Neuronal stem cell (in vitro differentiated cells): ENCODE measurements at regions not wholly inside any gene's neighbourhood (a gene's known extent, or its start where the extent isn't known, plus 50 kb on each side); places are given as distances from the start of the nearest gene placed in this dataset.

Experiments used
- DNase-seq: peaks from one replicate; pipeline ENCODE4 v3.0.0-alpha.2; 2013; ENCODE audit warnings: low spot score
- H2AFZ ChIP-seq: one replicate; pipeline ENCODE4 v1.6.1; 2013; ENCODE audit warnings: mild to moderate bottlenecking, low read length, inconsistent platforms
- H2AK5ac ChIP-seq: 2 replicates; pipeline ENCODE4 v1.6.1; 2013; ENCODE audit warnings: low read depth, mild to moderate bottlenecking, inconsistent platforms, low read length, moderate library complexity, mixed read lengths
- H2BK120ac ChIP-seq: 2 replicates; pipeline ENCODE4 v1.6.1; 2013; ENCODE audit warnings: low read depth, mild to moderate bottlenecking, inconsistent platforms, low read length, moderate library complexity, mixed read lengths
- H2BK12ac ChIP-seq: one replicate; pipeline ENCODE4 v1.6.1; 2013; ENCODE audit warnings: low read length, inconsistent platforms
- H2BK15ac ChIP-seq: 2 replicates; pipeline ENCODE4 v1.6.1; 2013; ENCODE audit warnings: mild to moderate bottlenecking, low read length, inconsistent platforms, mixed read lengths
- H2BK5ac ChIP-seq: one replicate; pipeline ENCODE4 v1.6.1; 2013; ENCODE audit warnings: inconsistent platforms, mild to moderate bottlenecking, low read length, moderate library complexity
- H3K14ac ChIP-seq: one replicate; pipeline ENCODE4 v1.6.1; 2013; ENCODE audit warnings: low read length, inconsistent platforms
- H3K18ac ChIP-seq: 2 replicates; pipeline ENCODE4 v1.6.1; 2013; ENCODE audit warnings: low read length, inconsistent platforms
- H3K23ac ChIP-seq: 2 replicates; pipeline ENCODE4 v1.6.1; 2013; ENCODE audit warnings: low read depth, mild to moderate bottlenecking, mixed read lengths, low read length, inconsistent platforms; ENCODE audit not compliant: poor library complexity
- H3K27ac ChIP-seq: replicated peaks from 3 replicates; pipeline ENCODE4 v1.5.1; 2013; ENCODE audit warnings: low read length, inconsistent platforms
- H3K27me3 ChIP-seq, 3 experiments: 2 replicates each; pipeline ENCODE4 v1.6.1; 2013; ENCODE audit warnings: low read length in 3 of 3, mild to moderate bottlenecking in 2 of 3, inconsistent platforms in 1 of 3, low read depth in 1 of 3, mixed read lengths in 1 of 3, moderate library complexity in 1 of 3; ENCODE audit not compliant: control insufficient read depth in 3 of 3, insufficient read depth in 3 of 3
- H3K36me3 ChIP-seq, 2 donors: replicated peaks in 1 of 2; 2 replicates each; pipeline ENCODE4 v1.6.1; 2013; ENCODE audit warnings: low read length in 2 of 2; ENCODE audit not compliant: control insufficient read depth in 2 of 2, insufficient read depth in 2 of 2
- H3K4ac ChIP-seq: 2 replicates; pipeline ENCODE4 v1.6.1; 2013; ENCODE audit warnings: inconsistent platforms, mild to moderate bottlenecking, low read length, moderate library complexity
- H3K4me1 ChIP-seq, 2 donors: 1 replicate in 1 of 2; 2 replicates in 1 of 2; pipeline ENCODE4 v1.6.1; 2013; ENCODE audit warnings: low read length in 2 of 2, low read depth in 1 of 2; ENCODE audit not compliant: control insufficient read depth in 2 of 2, insufficient read depth in 1 of 2
- H3K4me2 ChIP-seq: one replicate; pipeline ENCODE4 v1.6.1; 2013; ENCODE audit warnings: mild to moderate bottlenecking, low read length, inconsistent platforms; ENCODE audit not compliant: insufficient read depth, poor library complexity, severe bottlenecking
- H3K4me3 ChIP-seq, 2 donors: 2 replicates each; pipeline ENCODE4 v1.5.1; 2013; ENCODE audit warnings: low read length in 2 of 2, mild to moderate bottlenecking in 2 of 2, inconsistent platforms in 1 of 2, moderate library complexity in 1 of 2
- H3K79me1 ChIP-seq: one replicate; pipeline ENCODE4 v1.6.1; 2013; ENCODE audit warnings: low read depth, mild to moderate bottlenecking, inconsistent platforms, low read length, moderate library complexity
- H3K9ac ChIP-seq: one replicate; pipeline ENCODE4 v1.6.1; 2013; ENCODE audit warnings: mild to moderate bottlenecking, low read depth, low read length, inconsistent platforms; ENCODE audit not compliant: poor library complexity
- H3K9me3 ChIP-seq, 2 donors: replicated peaks in 1 of 2; 2 replicates each; pipeline versions ENCODE3 to v1.6.1; 2013; ENCODE audit warnings: low read length in 2 of 2, mild to moderate bottlenecking in 2 of 2, inconsistent platforms in 1 of 2, low read depth in 1 of 2, mixed read lengths in 1 of 2, moderate library complexity in 1 of 2; ENCODE audit not compliant: control insufficient read depth in 2 of 2, insufficient read depth in 1 of 2
- H4K8ac ChIP-seq: one replicate; pipeline ENCODE4 v1.6.1; 2013; ENCODE audit warnings: low read depth, mild to moderate bottlenecking, inconsistent platforms, low read length, moderate library complexity
- H4K91ac ChIP-seq: one replicate; pipeline ENCODE4 v1.6.1; 2013; ENCODE audit warnings: low read length, low read depth, mild to moderate bottlenecking, inconsistent platforms; ENCODE audit not compliant: poor library complexity
- WGBS, 2 donors: extraction: QIAGEN DNeasy Blood & Tissue Kit; methylation state at CpG; one replicate each; pipeline ENCODE4 v1.1.7; 2013; ENCODE audit warnings: missing lambda C conversion rate in 2 of 2, mixed read lengths in 1 of 2; ENCODE audit not compliant: insufficient read length in 2 of 2, insufficient replicate concordance in 1 of 2; ENCODE audit errors: extremely low coverage in 2 of 2; 5-methylcytosine and 5-hydroxymethylcytosine counted together

DNA sequence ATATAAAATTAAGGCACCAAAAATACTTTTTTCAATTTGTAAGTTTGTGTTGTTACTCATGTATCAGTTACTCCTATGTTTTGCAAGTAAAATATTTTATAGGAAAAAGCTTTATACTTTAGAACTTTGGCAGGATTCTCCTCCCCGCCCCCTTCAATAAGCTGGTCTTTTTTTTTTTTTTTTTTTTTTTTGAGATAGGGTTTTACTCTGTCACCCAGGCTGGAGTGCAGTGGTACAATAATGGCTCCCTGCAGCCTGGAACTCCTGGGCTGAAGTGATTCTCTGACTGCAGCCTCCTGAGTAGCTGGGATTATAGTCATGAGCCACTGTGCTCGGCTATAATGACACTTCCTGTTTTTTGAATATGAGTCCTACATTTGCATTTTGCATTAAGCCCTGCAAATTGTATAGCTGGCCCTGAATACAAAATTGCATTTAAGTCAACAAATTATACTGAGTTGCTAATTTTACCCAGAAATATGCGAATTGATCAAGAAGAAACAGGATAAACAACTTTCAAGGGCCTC, 192.9 kb downstream of the PIK3R1 start:
- no peak overlapping the region for H2BK5ac ChIP-seq
- H3K23ac ChIP-seq, result no peak overlapping the region
- H2BK120ac ChIP-seq, result no peak overlapping the region
- no peak overlapping the region for H3K18ac ChIP-seq
- H3K14ac ChIP-seq, result no peak overlapping the region
- no peak overlapping the region for H4K8ac ChIP-seq
- H3K4me3 ChIP-seq, result no peak overlapping the region
- H3K9ac ChIP-seq, result no peak overlapping the region
- H3K79me1 ChIP-seq, result no peaks in the 10 kb centered on the region
- no peak overlapping the region for H2BK12ac ChIP-seq
- H3K4me2 ChIP-seq, result no peak overlapping the region
- no peak overlapping the region for H2BK15ac ChIP-seq
- no peak overlapping the region for H2AFZ ChIP-seq
- no peak overlapping the region for H3K27ac ChIP-seq
- no CpG with 5 or more reads among the region's 3 CpGs for WGBS, 2 donors
- H3K36me3 ChIP-seq, result no peaks in the 10 kb centered on the region
- H3K27me3 ChIP-seq, result no peaks in the 10 kb centered on the region
- no peak overlapping the region for H2AK5ac ChIP-seq
- peaks cover 3 to 14% of the 10 kb centered on the region in 2 donors for H3K4me1 ChIP-seq
- H4K91ac ChIP-seq, result no peak overlapping the region
- no peak overlapping the region for H3K4ac ChIP-seq
- no peaks in the 10 kb centered on the region for H3K9me3 ChIP-seq
- no peak for DNase-seq

DNA sequence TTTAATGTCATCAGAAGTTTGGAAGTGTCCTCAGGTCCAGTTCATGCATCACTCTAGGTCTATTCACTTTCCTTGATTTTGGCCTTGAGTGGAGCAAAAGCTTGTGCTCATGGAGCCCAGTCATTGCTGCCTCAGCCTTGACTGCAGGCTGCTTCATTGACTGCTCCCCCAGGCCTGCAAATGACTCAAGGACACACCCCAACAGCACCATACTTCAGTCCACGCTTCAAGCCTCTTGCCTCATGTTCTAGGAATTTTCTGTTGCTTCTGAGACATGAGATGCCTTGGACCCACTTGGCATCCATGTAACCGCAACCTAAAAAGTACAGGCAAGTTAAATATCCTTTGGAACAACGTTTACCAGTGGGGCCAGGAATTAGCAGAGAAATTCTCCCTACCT, 193.7 kb downstream of the PIK3R1 start:
- Histone ChIP-seq H3K18ac (no peak overlapping the region), H2AK5ac (no peak overlapping the region), H2BK5ac (no peak overlapping the region), H4K91ac (no peak overlapping the region), H2BK120ac (no peak overlapping the region), H4K8ac (no peak overlapping the region), H3K79me1 (no peaks in the 10 kb centered on the region), H3K4me1 (peaks cover 3 to 14% of the 10 kb centered on the region in 2 donors), H3K4me2 (no peak overlapping the region), H3K9me3 (no peaks in the 10 kb centered on the region), H3K4ac (no peak overlapping the region), H3K14ac (no peak overlapping the region), H3K27me3 (no peaks in the 10 kb centered on the region), H2BK15ac (no peak overlapping the region), H3K27ac (no peak overlapping the region), H3K23ac (no peak overlapping the region), H3K9ac (no peak overlapping the region), H3K36me3 (no peaks in the 10 kb centered on the region), H3K4me3 (no peak overlapping the region), H2BK12ac (no peak overlapping the region), H2AFZ (no peak overlapping the region)
- WGBS, 2 donors, result no CpG with 5 or more reads among the region's 3 CpGs
- DNase-seq, result no peak

DNA sequence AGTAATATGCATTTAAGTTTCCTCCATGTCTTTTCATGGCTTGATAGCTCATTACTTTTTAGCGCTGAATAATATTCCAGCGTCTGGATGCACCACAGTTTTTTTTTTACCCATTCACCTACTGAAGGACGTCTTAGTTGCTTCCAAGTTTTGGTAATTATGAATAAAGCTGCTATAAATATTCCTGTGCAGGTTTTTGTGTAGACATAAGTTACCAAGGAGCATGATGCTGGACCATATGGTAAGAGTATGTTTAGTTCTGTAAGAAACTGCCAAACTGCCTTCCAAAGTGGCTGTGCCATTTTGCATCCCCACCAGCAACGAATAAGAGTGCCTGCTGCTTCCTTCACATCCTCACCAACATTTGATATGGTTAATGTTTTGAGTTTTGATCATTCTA, 195.6 kb downstream of the PIK3R1 start:
- no peak overlapping the region for H2BK15ac ChIP-seq
- no peak overlapping the region for H2AK5ac ChIP-seq
- no peak overlapping the region for H3K4me2 ChIP-seq
- H2AFZ ChIP-seq, result no peak overlapping the region
- no peak overlapping the region for H3K9ac ChIP-seq
- H3K9me3 ChIP-seq, result no peaks in the 10 kb centered on the region
- no CpG with 5 or more reads among the region's 4 CpGs for WGBS, 2 donors
- H2BK12ac ChIP-seq, result no peak overlapping the region
- no peak overlapping the region for H4K8ac ChIP-seq
- no peak overlapping the region for H3K4me3 ChIP-seq
- no peak overlapping the region for H4K91ac ChIP-seq
- H3K27ac ChIP-seq, result no peak overlapping the region
- DNase-seq, result no peak
- H3K4ac ChIP-seq, result no peak overlapping the region
- H3K4me1 ChIP-seq, result peaks cover 3 to 17% of the 10 kb centered on the region in 2 donors
- H2BK5ac ChIP-seq, result no peak overlapping the region
- H3K14ac ChIP-seq, result no peak overlapping the region
- no peak overlapping the region for H3K23ac ChIP-seq
- H3K18ac ChIP-seq, result no peak overlapping the region
- H3K36me3 ChIP-seq, result no peaks in the 10 kb centered on the region
- H3K79me1 ChIP-seq, result no peaks in the 10 kb centered on the region
- H3K27me3 ChIP-seq, result no peaks in the 10 kb centered on the region
- H2BK120ac ChIP-seq, result no peak overlapping the region

DNA sequence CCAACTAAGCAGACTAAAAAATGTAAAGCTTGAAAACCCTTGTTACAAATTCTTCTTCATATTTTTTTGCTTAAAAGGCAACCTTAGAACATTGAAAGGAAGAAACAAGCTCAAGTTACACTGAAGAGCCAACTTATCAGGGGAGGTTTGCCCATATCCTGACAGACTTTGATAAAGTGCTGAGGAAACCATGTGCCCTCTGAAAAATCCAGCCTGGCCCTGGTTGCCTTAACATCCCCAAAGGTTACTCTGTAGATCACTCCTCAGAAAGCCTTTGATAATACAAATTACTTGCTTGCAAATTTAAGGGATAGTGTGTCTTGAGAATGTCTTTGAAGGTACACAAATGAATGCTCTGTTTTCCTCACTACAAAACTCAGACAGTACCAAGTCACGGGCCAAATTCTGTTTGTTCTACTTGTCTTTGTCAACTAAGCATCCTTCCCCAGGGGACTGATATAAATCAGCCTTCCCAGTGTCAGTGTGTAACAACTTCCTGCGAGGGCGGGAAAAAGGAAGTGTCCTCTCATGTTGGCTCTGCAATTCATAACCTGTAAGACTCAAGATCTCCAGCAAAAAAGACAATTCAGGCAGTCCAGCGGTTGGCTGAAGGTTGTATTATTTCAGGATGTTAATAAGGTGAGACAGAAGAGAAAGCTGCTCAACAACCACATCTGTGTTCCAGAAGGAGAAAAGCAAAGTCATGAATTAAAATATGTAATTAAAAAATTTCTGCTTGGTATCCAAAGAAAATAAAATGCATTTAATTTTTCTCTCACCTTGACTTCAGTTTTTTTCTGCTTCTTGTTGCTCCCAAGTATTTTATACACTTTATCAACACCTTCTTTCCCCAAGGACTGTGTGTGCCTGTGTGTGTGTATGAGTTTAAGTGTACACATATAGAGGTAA, 199.9 kb downstream of the PIK3R1 start:
- no peak overlapping the region for H3K27ac ChIP-seq
- no peak overlapping the region for H3K14ac ChIP-seq
- H2BK15ac ChIP-seq, result no peak overlapping the region
- H3K9me3 ChIP-seq, result no peaks in the 10 kb centered on the region
- no peak overlapping the region for H3K18ac ChIP-seq
- H2BK120ac ChIP-seq, result no peak overlapping the region
- no CpG with 5 or more reads among the region's 4 CpGs for WGBS, 2 donors
- H2BK12ac ChIP-seq, result no peak overlapping the region
- no peak overlapping the region for H4K8ac ChIP-seq
- H3K23ac ChIP-seq, result no peak overlapping the region
- H2BK5ac ChIP-seq, result no peak overlapping the region
- no peak overlapping the region for H3K9ac ChIP-seq
- no peak overlapping the region for H3K4me2 ChIP-seq
- peak overlapping the region; percentile 75 for H2AFZ ChIP-seq
- no peak overlapping the region for H2AK5ac ChIP-seq
- H3K4ac ChIP-seq, result no peak overlapping the region
- H3K4me1 ChIP-seq, result peaks cover 4 to 6% of the 10 kb centered on the region in 2 donors
- H3K79me1 ChIP-seq, result no peaks in the 10 kb centered on the region
- H3K36me3 ChIP-seq, result no peaks in the 10 kb centered on the region
- DNase-seq, result no peak
- H4K91ac ChIP-seq, result no peak overlapping the region
- H3K27me3 ChIP-seq, result no peaks in the 10 kb centered on the region
- no peak overlapping the region for H3K4me3 ChIP-seq
